ENCODE measurements at regions not wholly inside any gene's neighbourhood (a gene's known extent, or its start where the extent isn't known, plus 50 kb on each side); places are given as distances from the start of the nearest gene placed in this dataset.
"Not testable (repeated sequence)": the region's sequence is repeated elsewhere in the genome, so short reads cannot be mapped to it uniquely, and the experiment has no call there.

DNA sequence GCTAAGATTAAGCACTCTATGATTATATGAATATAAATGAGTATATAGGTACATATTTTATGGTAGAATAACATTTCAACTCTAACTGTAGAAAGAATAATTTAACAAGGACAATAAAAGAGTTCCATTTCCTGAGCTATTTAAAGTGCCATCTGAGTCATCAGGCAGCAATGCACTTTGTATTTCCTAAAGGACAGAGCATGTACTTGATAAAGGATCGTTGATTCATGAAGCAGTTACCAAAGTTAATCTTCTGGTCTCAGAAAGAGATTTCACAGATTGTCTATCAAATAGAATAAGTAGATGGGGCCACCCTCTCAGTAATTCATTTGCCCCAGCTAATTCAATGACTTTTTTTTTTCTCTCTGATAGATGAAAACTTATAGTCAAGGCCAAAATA, 747.8 kb downstream of the CDH18 start:
- no peaks in the 10 kb centered on the region for H3K27me3 ChIP-seq
- WGBS (ENCODE audit: low lambda C conversion rate, missing lambda C conversion rate): 13% methylated on average over 1 of the region's 1 CpG
- H3K4me2 ChIP-seq: no peak overlapping the region
- no peak overlapping the region for H2AFZ ChIP-seq
- no peaks in the 10 kb centered on the region for H3K36me3 ChIP-seq (replicated peaks; ENCODE audit: insufficient read depth, low read depth)
- H3K9me3 ChIP-seq (ENCODE audit: low read depth): no peaks in the 10 kb centered on the region
- H3K9me2 ChIP-seq (replicated peaks; ENCODE audit: insufficient read depth): no peaks in the 10 kb centered on the region
- DNase-seq (ENCODE audit: low spot score): no peak
- H3K4me3 ChIP-seq: no peak overlapping the region
- TF ChIP-seq EZH2phosphoT487 (IDR thresholded peaks at IDR 0.05; ENCODE audit: low read depth, severe bottlenecking, unreplicated experiment) (no peak), EZH2 (IDR thresholded peaks at IDR 0.05; ENCODE audit: borderline replicate concordance) (no peak)
- TF ChIP-seq, protein P1, sequence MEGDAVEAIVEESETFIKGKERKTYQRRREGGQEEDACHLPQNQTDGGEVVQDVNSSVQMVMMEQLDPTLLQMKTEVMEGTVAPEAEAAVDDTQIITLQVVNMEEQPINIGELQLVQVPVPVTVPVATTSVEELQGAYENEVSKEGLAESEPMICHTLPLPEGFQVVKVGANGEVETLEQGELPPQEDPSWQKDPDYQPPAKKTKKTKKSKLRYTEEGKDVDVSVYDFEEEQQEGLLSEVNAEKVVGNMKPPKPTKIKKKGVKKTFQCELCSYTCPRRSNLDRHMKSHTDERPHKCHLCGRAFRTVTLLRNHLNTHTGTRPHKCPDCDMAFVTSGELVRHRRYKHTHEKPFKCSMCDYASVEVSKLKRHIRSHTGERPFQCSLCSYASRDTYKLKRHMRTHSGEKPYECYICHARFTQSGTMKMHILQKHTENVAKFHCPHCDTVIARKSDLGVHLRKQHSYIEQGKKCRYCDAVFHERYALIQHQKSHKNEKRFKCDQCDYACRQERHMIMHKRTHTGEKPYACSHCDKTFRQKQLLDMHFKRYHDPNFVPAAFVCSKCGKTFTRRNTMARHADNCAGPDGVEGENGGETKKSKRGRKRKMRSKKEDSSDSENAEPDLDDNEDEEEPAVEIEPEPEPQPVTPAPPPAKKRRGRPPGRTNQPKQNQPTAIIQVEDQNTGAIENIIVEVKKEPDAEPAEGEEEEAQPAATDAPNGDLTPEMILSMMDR (IDR thresholded peaks at IDR 0.05; ENCODE audit: poor library complexity): no peak
- H3K79me2 ChIP-seq: no peaks in the 10 kb centered on the region
- H3K4me1 ChIP-seq (ENCODE audit: insufficient read depth): no peaks in the 10 kb centered on the region
- no peak overlapping the region for H3K27ac ChIP-seq
- H4K20me1 ChIP-seq (ENCODE audit: insufficient read depth, poor library complexity, severe bottlenecking): no peaks in the 10 kb centered on the region

DNA sequence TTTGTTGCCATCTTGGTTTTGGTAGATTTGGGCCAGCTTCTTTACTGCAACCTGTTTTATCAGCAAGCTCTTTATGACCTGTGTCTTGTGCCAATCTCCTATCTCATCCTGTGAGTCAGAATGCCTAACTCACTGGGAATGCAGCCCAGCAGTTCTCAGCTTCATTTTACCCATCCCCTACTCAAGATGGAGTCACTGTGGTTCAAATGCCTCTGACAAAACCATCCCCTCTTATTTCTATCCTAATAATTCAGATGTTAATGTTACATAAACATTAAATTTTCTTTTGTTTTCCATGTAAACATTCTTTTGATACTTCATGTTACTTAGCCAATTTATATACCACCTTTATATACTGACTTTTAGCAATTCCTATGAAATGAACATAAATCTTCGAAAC, 746.3 kb downstream of the CDH18 start:
- Histone ChIP-seq H3K4me2 (no peak overlapping the region), H3K9me3 (ENCODE audit: low read depth) (no peaks in the 10 kb centered on the region), H3K79me2 (no peaks in the 10 kb centered on the region), H3K27me3 (no peaks in the 10 kb centered on the region), H3K4me3 (no peak overlapping the region), H3K9me2 (replicated peaks; ENCODE audit: insufficient read depth) (no peaks in the 10 kb centered on the region), H3K27ac (no peak overlapping the region), H3K36me3 (replicated peaks; ENCODE audit: insufficient read depth, low read depth) (no peaks in the 10 kb centered on the region), H2AFZ (no peak overlapping the region), H3K4me1 (ENCODE audit: insufficient read depth) (no peaks in the 10 kb centered on the region), H4K20me1 (ENCODE audit: insufficient read depth, poor library complexity, severe bottlenecking) (no peaks in the 10 kb centered on the region)
- no peak for TF ChIP-seq EZH2 (IDR thresholded peaks at IDR 0.05; ENCODE audit: borderline replicate concordance)
- no peak for TF ChIP-seq EZH2phosphoT487 (IDR thresholded peaks at IDR 0.05; ENCODE audit: low read depth, severe bottlenecking, unreplicated experiment)
- TF ChIP-seq, protein P1 (IDR thresholded peaks at IDR 0.05; ENCODE audit: poor library complexity): no peak
- WGBS (ENCODE audit: low lambda C conversion rate, missing lambda C conversion rate): 92% methylated on average over 1 of the region's 1 CpG
- DNase-seq (ENCODE audit: low spot score): no peak

DNA sequence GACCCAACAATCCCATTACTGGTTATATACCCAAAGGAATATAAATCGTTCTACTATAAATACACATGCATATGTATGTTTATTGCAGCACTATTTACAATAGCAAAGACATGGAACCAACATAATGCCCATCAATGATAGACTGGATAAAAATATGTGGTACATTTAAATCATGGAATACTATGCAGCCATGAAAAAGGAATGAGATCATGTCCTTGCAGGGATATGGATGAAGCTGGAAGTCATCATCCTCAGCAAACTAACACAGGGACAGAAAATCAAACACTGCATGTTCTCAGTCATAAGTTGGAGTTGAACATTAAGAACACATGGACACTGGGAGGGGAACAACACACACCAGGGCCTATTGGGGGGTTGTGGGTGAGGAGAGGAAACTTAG, 741.8 kb downstream of the CDH18 start:
- DNase-seq (ENCODE audit: low spot score); H3K9me3 ChIP-seq (ENCODE audit: low read depth); H3K36me3 ChIP-seq (replicated peaks; ENCODE audit: insufficient read depth, low read depth); H3K4me2 ChIP-seq; H3K4me1 ChIP-seq (ENCODE audit: insufficient read depth); H4K20me1 ChIP-seq (ENCODE audit: insufficient read depth, poor library complexity, severe bottlenecking); H3K9me2 ChIP-seq (replicated peaks; ENCODE audit: insufficient read depth); H3K4me3 ChIP-seq; H3K79me2 ChIP-seq; H3K27me3 ChIP-seq; H3K27ac ChIP-seq; H2AFZ ChIP-seq: not testable (repeated sequence)
- 95% methylated on average over 1 of the region's 1 CpG for whole genome bisulfite sequencing (ENCODE audit: low lambda C conversion rate, missing lambda C conversion rate)

DNA sequence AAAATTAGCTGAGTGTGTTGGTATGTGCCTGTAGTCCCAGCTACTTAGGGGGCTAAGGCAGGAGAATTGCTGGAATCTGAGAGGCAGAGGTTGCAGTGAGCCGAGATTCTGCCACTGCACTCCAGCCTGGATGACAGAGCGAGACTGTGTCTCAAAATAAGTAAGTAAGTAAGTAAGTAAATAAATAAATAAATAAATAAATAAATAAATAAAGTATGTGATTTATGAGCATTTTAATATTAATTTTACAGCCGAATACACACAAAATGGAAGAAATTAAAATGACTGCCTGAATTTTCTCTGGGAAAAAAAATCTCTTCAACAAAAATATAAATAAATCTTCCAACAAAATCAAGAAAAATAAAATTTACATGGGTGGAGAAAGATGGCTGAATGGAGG, 740.7 kb downstream of the CDH18 start:
- WGBS (ENCODE audit: low lambda C conversion rate, missing lambda C conversion rate): 92% methylated on average over 3 of the region's 3 CpGs
- no peaks in the 10 kb centered on the region for H3K36me3 ChIP-seq (replicated peaks; ENCODE audit: insufficient read depth, low read depth)
- H2AFZ ChIP-seq: no peak overlapping the region
- no peaks in the 10 kb centered on the region for H3K79me2 ChIP-seq
- no peak overlapping the region for H3K27ac ChIP-seq
- no peaks in the 10 kb centered on the region for H4K20me1 ChIP-seq (ENCODE audit: insufficient read depth, poor library complexity, severe bottlenecking)
- H3K9me3 ChIP-seq (ENCODE audit: low read depth): no peaks in the 10 kb centered on the region
- no peak for DNase-seq (ENCODE audit: low spot score)
- no peaks in the 10 kb centered on the region for H3K9me2 ChIP-seq (replicated peaks; ENCODE audit: insufficient read depth)
- TF ChIP-seq EZH2 (IDR thresholded peaks at IDR 0.05; ENCODE audit: borderline replicate concordance): no peak
- no peak for TF ChIP-seq EZH2phosphoT487 (IDR thresholded peaks at IDR 0.05; ENCODE audit: low read depth, severe bottlenecking, unreplicated experiment)
- TF ChIP-seq, protein P1 (IDR thresholded peaks at IDR 0.05; ENCODE audit: poor library complexity): no peak
- H3K4me2 ChIP-seq: no peak overlapping the region
- H3K4me3 ChIP-seq: no peak overlapping the region
- no peaks in the 10 kb centered on the region for H3K27me3 ChIP-seq
- no peaks in the 10 kb centered on the region for H3K4me1 ChIP-seq (ENCODE audit: insufficient read depth)
